Mesendoderm (in vitro differentiated cells): ENCODE measurements at regions not wholly inside any gene's neighbourhood (a gene's known extent, or its start where the extent isn't known, plus 50 kb on each side); places are given as distances from the start of the nearest gene placed in this dataset.

Experiments
- DNase-seq: peaks from one replicate; pipeline ENCODE4 v3.0.0; 2013
- H2AK5ac ChIP-seq: 2 replicates; pipeline ENCODE4 v1.6.1; 2013; ENCODE audit warnings: low read length, inconsistent platforms
- H2BK120ac ChIP-seq: 2 replicates; pipeline ENCODE4 v1.6.1; 2013; ENCODE audit warnings: low read depth, mild to moderate bottlenecking, low read length, moderate library complexity, mixed read lengths
- H2BK15ac ChIP-seq: replicated peaks from 2 replicates; pipeline ENCODE4 v1.6.1; 2013; ENCODE audit warnings: low read depth, mild to moderate bottlenecking, moderate library complexity
- H2BK5ac ChIP-seq: 2 replicates; pipeline ENCODE4 v1.6.1; 2013; ENCODE audit warnings: low read length, inconsistent platforms
- H3K18ac ChIP-seq: 2 replicates; pipeline ENCODE4 v1.6.1; 2013; ENCODE audit warnings: mild to moderate bottlenecking, low read length, mixed read lengths
- H3K23ac ChIP-seq: one replicate; pipeline ENCODE4 v1.6.1; 2013; ENCODE audit warnings: low read length
- H3K27ac ChIP-seq: 2 replicates; pipeline ENCODE4 v1.5.1; 2013; ENCODE audit warnings: low read depth, mild to moderate bottlenecking, inconsistent platforms, low read length, moderate library complexity
- H3K27me3 ChIP-seq: 2 replicates; pipeline ENCODE4 v1.6.1; 2013; ENCODE audit warnings: low read length, control low read depth, mild to moderate bottlenecking, inconsistent platforms; ENCODE audit not compliant: insufficient read depth, poor library complexity
- H3K36me3 ChIP-seq: 2 replicates; pipeline ENCODE4 v1.6.1; 2013; ENCODE audit warnings: low read length, inconsistent platforms; ENCODE audit not compliant: control insufficient read depth, insufficient read depth
- H3K4ac ChIP-seq: one replicate; pipeline ENCODE4 v1.6.1; 2013; ENCODE audit warnings: low read depth, mild to moderate bottlenecking, low read length, moderate library complexity
- H3K4me1 ChIP-seq: 2 replicates; pipeline ENCODE4 v1.6.1; 2013; ENCODE audit warnings: low read depth, low read length, inconsistent platforms; ENCODE audit not compliant: control insufficient read depth
- H3K4me2 ChIP-seq: 2 replicates; pipeline ENCODE4 v1.6.1; 2013; ENCODE audit warnings: low read length
- H3K4me3 ChIP-seq: 2 replicates; pipeline ENCODE4 v1.5.1; 2013; ENCODE audit warnings: mild to moderate bottlenecking, low read length
- H3K56ac ChIP-seq: one replicate; pipeline ENCODE4 v1.6.1; 2013; ENCODE audit warnings: low read length
- H3K79me1 ChIP-seq: 2 replicates; pipeline ENCODE4 v1.6.1; 2013; ENCODE audit warnings: low read length, inconsistent platforms
- H3K79me2 ChIP-seq: 2 replicates; pipeline ENCODE4 v1.6.1; 2013; ENCODE audit warnings: mild to moderate bottlenecking, low read length; ENCODE audit not compliant: control insufficient read depth, insufficient read depth
- H3K9ac ChIP-seq: 2 replicates; pipeline ENCODE4 v1.6.1; 2013; ENCODE audit warnings: low read length, inconsistent platforms
- H4K5ac ChIP-seq: one replicate; pipeline ENCODE4 v1.6.1; 2013; ENCODE audit warnings: low read length
- H4K8ac ChIP-seq: one replicate; pipeline ENCODE4 v1.6.1; 2013; ENCODE audit warnings: low read depth, mild to moderate bottlenecking, control low read depth, low read length, moderate library complexity
- WGBS: extraction: QIAGEN DNeasy Blood & Tissue Kit; methylation state at CpG from one replicate; pipeline ENCODE4 v1.1.7; 2013; ENCODE audit warnings: low lambda C conversion rate, missing lambda C conversion rate; ENCODE audit not compliant: insufficient coverage; ENCODE audit errors: extremely low coverage; 5-methylcytosine and 5-hydroxymethylcytosine counted together

- no peak for DNase-seq
- no CpG with 5 or more reads among the region's 5 CpGs for WGBS
These were observed 520.8 kb downstream of the FLRT2 start for GRCh38 chr14:86050757-86051156.

GRCh38 chr14:86050072-86050683 lies 520.2 kb downstream of the FLRT2 start:
- Histone ChIP-seq H4K8ac (no peak overlapping the region), H2BK120ac (no peak overlapping the region), H2AK5ac (no peak overlapping the region), H3K18ac (no peak overlapping the region), H3K79me2 (no peaks in the 10 kb centered on the region), H3K27me3 (no peaks in the 10 kb centered on the region), H2BK15ac (no peak overlapping the region), H3K4me1 (no peaks in the 10 kb centered on the region), H3K36me3 (no peaks in the 10 kb centered on the region), H3K27ac (no peak overlapping the region), H3K4me3 (no peak overlapping the region), H3K56ac (no peak overlapping the region), H3K23ac (no peak overlapping the region), H3K4me2 (no peak overlapping the region), H2BK5ac (no peak overlapping the region), H3K79me1 (no peaks in the 10 kb centered on the region), H3K9ac (no peak overlapping the region), H4K5ac (no peak overlapping the region), H3K4ac (no peak overlapping the region)
- no CpG with 5 or more reads among the region's 2 CpGs for WGBS
- no peak for DNase-seq

More at GRCh38 chr14:86050757-86051156, 520.8 kb downstream of the FLRT2 start:
- Histone ChIP-seq H4K5ac (no peak overlapping the region), H3K18ac (no peak overlapping the region), H3K36me3 (no peaks in the 10 kb centered on the region), H3K56ac (no peak overlapping the region), H3K27ac (no peak overlapping the region), H2BK120ac (no peak overlapping the region), H3K4me2 (no peak overlapping the region), H4K8ac (no peak overlapping the region), H2BK5ac (no peak overlapping the region), H3K79me2 (no peaks in the 10 kb centered on the region), H2BK15ac (no peak overlapping the region), H3K4me1 (no peaks in the 10 kb centered on the region), H3K23ac (no peak overlapping the region), H3K4me3 (no peak overlapping the region), H3K27me3 (no peaks in the 10 kb centered on the region), H3K9ac (no peak overlapping the region), H2AK5ac (no peak overlapping the region), H3K4ac (no peak overlapping the region), H3K79me1 (no peaks in the 10 kb centered on the region)

DNA sequence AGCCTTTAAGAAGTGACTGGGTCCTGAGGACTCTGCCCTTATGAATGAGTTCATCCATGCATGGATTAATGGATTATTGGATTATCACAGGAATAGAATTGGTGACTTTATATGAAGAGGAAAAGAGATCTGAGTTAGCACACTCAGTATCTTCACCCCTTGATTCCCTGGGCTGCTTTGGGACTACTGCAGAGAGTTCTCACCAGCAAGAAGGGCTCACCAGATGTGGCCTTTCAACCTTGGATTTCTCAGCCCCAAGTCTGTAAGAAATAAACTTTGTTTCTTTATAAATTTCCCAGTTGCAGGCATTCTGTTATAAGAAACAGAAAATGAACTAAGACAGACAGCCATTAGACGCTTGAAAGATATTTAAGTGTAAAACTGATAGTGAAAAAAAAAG lies 509.2 kb downstream of the FLRT2 start:
- no peak overlapping the region for H3K4me3 ChIP-seq
- DNase-seq: no peak
- no peak overlapping the region for H2BK120ac ChIP-seq
- no peak overlapping the region for H3K4me2 ChIP-seq
- H4K8ac ChIP-seq: no peak overlapping the region
- H3K79me1 ChIP-seq: no peaks in the 10 kb centered on the region
- no peak overlapping the region for H3K18ac ChIP-seq
- no peak overlapping the region for H3K23ac ChIP-seq
- H3K56ac ChIP-seq: no peak overlapping the region
- H2BK15ac ChIP-seq: peak overlapping the region; percentile 19
- no peaks in the 10 kb centered on the region for H3K79me2 ChIP-seq
- WGBS: no CpG with 5 or more reads among the region's 1 CpG
- H2AK5ac ChIP-seq: no peak overlapping the region
- no peak overlapping the region for H2BK5ac ChIP-seq
- no peak overlapping the region for H3K27ac ChIP-seq
- no peaks in the 10 kb centered on the region for H3K4me1 ChIP-seq
- H3K27me3 ChIP-seq: no peaks in the 10 kb centered on the region
- H3K9ac ChIP-seq: no peak overlapping the region
- no peaks in the 10 kb centered on the region for H3K36me3 ChIP-seq
- H3K4ac ChIP-seq: no peak overlapping the region
- H4K5ac ChIP-seq: no peak overlapping the region

DNA sequence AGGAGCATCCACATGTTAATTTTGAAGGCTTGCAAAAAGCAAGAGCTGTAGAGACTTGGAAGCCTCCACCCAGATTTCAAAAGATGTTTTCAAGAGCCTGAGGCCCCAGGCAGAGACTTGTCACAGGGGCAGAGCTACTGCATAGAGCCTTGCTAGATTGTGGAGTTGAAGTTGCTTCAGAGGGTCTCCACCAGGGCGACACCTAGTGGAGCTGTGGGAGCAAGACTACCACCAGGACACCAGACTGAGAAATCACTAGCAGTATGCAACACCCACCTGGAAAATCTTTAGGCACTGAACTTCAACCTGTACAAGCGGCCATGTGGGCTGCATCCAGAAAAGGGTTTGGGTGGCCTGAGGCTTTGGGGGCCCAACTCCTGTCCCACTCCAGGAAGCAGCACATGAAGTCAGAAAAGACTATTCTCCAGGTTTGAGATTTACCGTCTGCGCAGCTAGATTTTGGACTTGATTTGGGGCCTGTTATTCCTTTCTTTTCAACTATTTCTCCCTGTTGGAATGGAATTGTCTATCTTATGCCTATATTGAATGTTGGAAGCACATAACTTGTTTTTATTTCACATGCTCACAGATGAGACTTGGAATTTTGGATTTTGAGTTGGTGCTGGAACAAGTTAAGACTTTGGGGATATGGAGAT lies 508.6 kb downstream of the FLRT2 start:
- Histone ChIP-seq H3K27ac (no peak overlapping the region), H3K56ac (no peak overlapping the region), H3K4ac (no peak overlapping the region), H2AK5ac (no peak overlapping the region), H3K18ac (peak overlapping the region; percentile 61), H3K23ac (no peak overlapping the region), H4K5ac (no peak overlapping the region), H3K4me3 (no peak overlapping the region), H2BK120ac (no peak overlapping the region), H3K27me3 (no peaks in the 10 kb centered on the region), H2BK15ac (no peak overlapping the region), H3K79me1 (no peaks in the 10 kb centered on the region), H4K8ac (no peak overlapping the region), H3K36me3 (no peaks in the 10 kb centered on the region), H3K4me1 (no peaks in the 10 kb centered on the region), H2BK5ac (no peak overlapping the region), H3K79me2 (no peaks in the 10 kb centered on the region), H3K9ac (no peak overlapping the region), H3K4me2 (no peak overlapping the region)
- peak; percentile 83 for DNase-seq
- no CpG with 5 or more reads among the region's 4 CpGs for WGBS

- Histone ChIP-seq H3K27ac (no peak overlapping the region), H3K4ac (no peak overlapping the region), H3K4me1 (no peaks in the 10 kb centered on the region), H4K8ac (no peak overlapping the region), H3K4me3 (no peak overlapping the region), H3K56ac (no peak overlapping the region), H3K79me1 (no peaks in the 10 kb centered on the region), H3K79me2 (no peaks in the 10 kb centered on the region), H2BK120ac (no peak overlapping the region), H3K4me2 (no peak overlapping the region), H3K9ac (no peak overlapping the region), H3K18ac (no peak overlapping the region), H2AK5ac (no peak overlapping the region), H2BK5ac (no peak overlapping the region), H3K36me3 (no peaks in the 10 kb centered on the region), H3K27me3 (no peaks in the 10 kb centered on the region), H4K5ac (no peak overlapping the region), H3K23ac (no peak overlapping the region), H2BK15ac (no peak overlapping the region)
- DNase-seq: peak; percentile 75
- no CpG with 5 or more reads among the region's 2 CpGs for WGBS
These were observed 505.9 kb downstream of the FLRT2 start for GRCh38 chr14:86035882-86036281.

- no peak overlapping the region for H4K8ac ChIP-seq
- no peak overlapping the region for H3K9ac ChIP-seq
- H4K5ac ChIP-seq: no peak overlapping the region
- H3K36me3 ChIP-seq: no peaks in the 10 kb centered on the region
- H2BK5ac ChIP-seq: no peak overlapping the region
- H3K56ac ChIP-seq: no peak overlapping the region
- H3K79me2 ChIP-seq: no peaks in the 10 kb centered on the region
- DNase-seq: no peak
- H3K4ac ChIP-seq: no peak overlapping the region
- peaks cover 1% of the 10 kb centered on the region for H3K27me3 ChIP-seq
- H3K4me3 ChIP-seq: no peak overlapping the region
- no peak overlapping the region for H2BK120ac ChIP-seq
- no peak overlapping the region for H3K4me2 ChIP-seq
- no CpG with 5 or more reads among the region's 1 CpG for WGBS
- H3K79me1 ChIP-seq: no peaks in the 10 kb centered on the region
- H3K4me1 ChIP-seq: no peaks in the 10 kb centered on the region
- H3K23ac ChIP-seq: no peak overlapping the region
- no peak overlapping the region for H2BK15ac ChIP-seq
- no peak overlapping the region for H3K27ac ChIP-seq
- no peak overlapping the region for H2AK5ac ChIP-seq
- no peak overlapping the region for H3K18ac ChIP-seq
These were observed 498.0 kb downstream of the FLRT2 start for GRCh38 chr14:86027990-86028389.
